NB4 (cell line): ENCODE measurements at regions not wholly inside any gene's neighbourhood (a gene's known extent, or its start where the extent isn't known, plus 50 kb on each side); places are given as distances from the start of the nearest gene placed in this dataset.

ENCODE experiments used
- DNase-seq: peaks from one replicate; pipeline ENCODE4 v3.0.0; 2010; ENCODE audit warnings: low read depth
- H3K4me3 ChIP-seq: one replicate; pipeline ENCODE4 v1.5.1; 2011; ENCODE audit warnings: mild to moderate bottlenecking, low read depth, low read length, moderate library complexity
- MYC ChIP-seq: IDR thresholded peaks from 2 replicates; pipeline ENCODE4 v1.6.1; 2011; ENCODE audit warnings: low read depth, low read length
- POLR2A ChIP-seq: IDR thresholded peaks from 2 replicates; pipeline ENCODE4 v1.6.1; 2011; ENCODE audit warnings: mild to moderate bottlenecking; ENCODE audit not compliant: insufficient read length; ENCODE audit errors: extremely low read depth
- TF ChIP-seq, protein P1 (sequence below): IDR thresholded peaks from one replicate; pipeline ENCODE4 v1.5.1; 2012; ENCODE audit warnings: low read depth, low read length
- TF ChIP-seq, protein P2 (sequence below): IDR thresholded peaks from 2 replicates; pipeline ENCODE4 v1.6.1; 2011; ENCODE audit warnings: low read depth, low read length

DNA sequence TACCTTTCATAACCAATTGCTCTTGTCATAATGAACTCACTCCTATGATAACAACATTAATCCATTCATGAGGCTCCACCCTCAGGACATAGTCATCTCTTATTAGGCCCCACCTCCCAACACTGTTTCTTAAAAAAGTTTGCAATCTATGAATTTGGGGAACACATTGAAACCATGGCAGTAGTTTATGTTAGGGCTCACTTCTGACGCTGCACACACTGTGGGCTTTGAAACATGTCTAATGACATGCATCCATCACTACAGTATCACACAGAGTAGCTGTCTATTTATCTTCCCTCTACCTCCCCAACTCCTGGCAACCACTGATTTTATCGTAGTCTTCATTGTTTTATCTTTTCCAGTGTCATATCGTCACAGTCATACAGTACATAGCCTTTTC lies 299.8 kb downstream of the GLRX3 start:
- H3K4me3 ChIP-seq = no peak overlapping the region
- DNase-seq = no peak
- TF ChIP-seq POLR2A (no peak), MYC (no peak)
- TF ChIP-seq, protein P1, sequence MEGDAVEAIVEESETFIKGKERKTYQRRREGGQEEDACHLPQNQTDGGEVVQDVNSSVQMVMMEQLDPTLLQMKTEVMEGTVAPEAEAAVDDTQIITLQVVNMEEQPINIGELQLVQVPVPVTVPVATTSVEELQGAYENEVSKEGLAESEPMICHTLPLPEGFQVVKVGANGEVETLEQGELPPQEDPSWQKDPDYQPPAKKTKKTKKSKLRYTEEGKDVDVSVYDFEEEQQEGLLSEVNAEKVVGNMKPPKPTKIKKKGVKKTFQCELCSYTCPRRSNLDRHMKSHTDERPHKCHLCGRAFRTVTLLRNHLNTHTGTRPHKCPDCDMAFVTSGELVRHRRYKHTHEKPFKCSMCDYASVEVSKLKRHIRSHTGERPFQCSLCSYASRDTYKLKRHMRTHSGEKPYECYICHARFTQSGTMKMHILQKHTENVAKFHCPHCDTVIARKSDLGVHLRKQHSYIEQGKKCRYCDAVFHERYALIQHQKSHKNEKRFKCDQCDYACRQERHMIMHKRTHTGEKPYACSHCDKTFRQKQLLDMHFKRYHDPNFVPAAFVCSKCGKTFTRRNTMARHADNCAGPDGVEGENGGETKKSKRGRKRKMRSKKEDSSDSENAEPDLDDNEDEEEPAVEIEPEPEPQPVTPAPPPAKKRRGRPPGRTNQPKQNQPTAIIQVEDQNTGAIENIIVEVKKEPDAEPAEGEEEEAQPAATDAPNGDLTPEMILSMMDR = no peak
- TF ChIP-seq, protein P2, sequence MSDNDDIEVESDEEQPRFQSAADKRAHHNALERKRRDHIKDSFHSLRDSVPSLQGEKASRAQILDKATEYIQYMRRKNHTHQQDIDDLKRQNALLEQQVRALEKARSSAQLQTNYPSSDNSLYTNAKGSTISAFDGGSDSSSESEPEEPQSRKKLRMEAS = no peak

DNA sequence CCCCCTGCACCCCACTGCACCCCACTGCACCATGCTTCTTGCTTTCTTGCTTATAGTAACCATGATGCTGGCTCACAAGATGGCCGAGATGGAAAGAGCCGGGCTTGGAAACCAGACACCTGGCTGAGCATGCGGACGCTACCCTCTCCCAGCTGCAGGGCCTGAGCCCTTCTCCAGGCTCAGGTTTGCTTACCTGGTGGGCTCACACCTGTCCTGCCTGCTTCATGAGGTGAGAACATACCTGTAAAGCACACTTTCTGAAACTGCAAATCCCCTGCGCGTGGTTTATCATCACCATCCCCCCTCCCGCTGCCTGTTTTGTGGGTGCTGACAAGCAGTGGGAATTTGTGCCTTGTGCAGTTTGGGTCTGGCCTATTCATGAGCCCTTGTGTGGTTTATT lies 302.7 kb downstream of the GLRX3 start:
- TF ChIP-seq, protein P1 = no peak
- TF ChIP-seq MYC (no peak), POLR2A (no peak)
- TF ChIP-seq, protein P2 = no peak
- DNase-seq = no peak
- H3K4me3 ChIP-seq = no peak overlapping the region

DNA sequence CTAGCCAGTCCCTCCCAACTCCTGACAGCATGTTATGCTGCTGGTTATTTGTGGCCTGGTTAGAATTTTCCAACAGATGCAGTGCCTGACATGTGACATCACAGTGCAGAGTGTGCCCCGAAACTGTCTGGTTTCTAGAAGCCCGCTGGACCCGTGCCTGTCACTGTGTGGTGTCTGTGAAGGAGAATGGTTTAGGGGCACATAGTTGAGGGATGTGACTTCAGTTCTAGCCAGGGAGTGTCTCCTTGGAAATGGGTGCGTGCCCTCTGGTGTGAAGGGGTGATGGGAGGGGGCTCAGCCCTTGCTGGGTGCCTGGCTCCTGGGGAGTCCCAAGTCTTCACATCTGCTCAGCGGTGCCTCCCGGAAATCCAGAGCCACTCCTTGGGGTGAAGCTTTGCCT lies 303.6 kb downstream of the GLRX3 start:
- TF ChIP-seq, protein P1 = no peak
- no peak overlapping the region for H3K4me3 ChIP-seq
- no peak for DNase-seq

DNA sequence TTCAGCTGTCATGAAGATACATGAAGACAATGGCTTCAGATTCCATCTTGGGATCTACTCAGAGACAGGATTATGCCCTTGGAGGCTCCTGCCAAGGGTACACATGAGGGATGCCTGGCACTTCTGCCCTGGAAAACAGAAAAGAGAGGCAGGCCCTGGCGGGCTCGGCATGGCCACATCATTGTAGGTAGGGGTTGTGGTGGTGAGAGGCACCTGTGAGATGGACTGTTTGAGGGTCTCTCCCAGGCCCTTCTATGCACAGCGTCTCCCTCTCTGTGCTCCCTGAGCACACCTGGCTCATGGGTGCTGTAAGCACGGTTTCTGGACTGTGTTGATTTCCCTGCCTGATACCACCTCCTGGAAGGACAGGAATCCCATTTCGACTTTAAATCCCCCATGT lies 304.3 kb downstream of the GLRX3 start:
- H3K4me3 ChIP-seq = no peak overlapping the region
- no peak for DNase-seq
- TF ChIP-seq POLR2A (no peak), MYC (no peak)
- TF ChIP-seq, protein P2 = no peak
- TF ChIP-seq, protein P1 = no peak

DNA sequence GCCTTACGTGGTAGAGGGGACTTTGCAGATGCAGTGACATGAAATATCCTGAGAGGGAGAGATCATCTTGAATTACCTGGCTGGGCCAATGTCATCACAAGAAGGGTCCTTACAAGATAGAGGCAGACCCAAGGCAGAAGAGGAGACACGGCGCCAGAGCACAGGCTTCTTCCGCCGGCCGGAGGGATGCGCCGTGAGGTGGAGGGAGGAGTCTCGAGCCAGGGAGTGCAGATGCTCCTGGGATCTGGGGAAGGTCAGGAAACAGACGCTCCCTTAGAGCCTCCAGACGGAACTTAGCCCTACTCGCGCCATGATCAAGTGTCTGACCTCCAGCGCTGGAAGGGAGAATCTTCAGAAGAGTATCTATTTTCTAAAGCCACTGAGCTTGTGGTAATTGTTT lies 304.8 kb downstream of the GLRX3 start:
- no peak overlapping the region for H3K4me3 ChIP-seq
- TF ChIP-seq, protein P2 = no peak
- TF ChIP-seq MYC = no peak
- no peak for TF ChIP-seq POLR2A
- TF ChIP-seq, protein P1 = no peak
- no peak for DNase-seq

DNA sequence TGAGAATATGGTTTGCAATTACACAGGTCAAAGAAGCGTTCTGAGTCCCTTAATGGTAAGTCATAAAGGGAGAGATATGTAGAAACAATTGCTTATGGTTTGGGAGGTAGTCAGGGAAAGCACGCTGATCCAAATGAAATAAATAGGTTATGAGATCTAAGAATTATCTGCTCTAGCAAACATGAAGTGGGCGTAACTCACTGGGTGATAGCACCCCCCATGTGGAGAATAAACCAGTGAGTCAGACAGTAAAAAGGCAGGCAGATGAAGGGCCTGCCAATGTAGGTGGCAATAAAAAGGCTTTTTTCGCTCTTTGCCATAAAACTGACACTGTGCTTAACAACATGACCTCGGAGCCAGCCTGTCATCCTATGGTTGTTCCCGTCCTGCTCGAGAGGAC lies 306.9 kb downstream of the GLRX3 start:
- no peak for DNase-seq
- TF ChIP-seq POLR2A (no peak), MYC (no peak)
- TF ChIP-seq, protein P2 = no peak
- TF ChIP-seq, protein P1 = no peak
- H3K4me3 ChIP-seq = no peak overlapping the region
